GM13976 (cell line): ENCODE measurements at regions not wholly inside any gene's neighbourhood (a gene's known extent, or its start where the extent isn't known, plus 50 kb on each side); places are given as distances from the start of the nearest gene placed in this dataset.

ENCODE experiments used
- DNase-seq: peaks from one replicate; pipeline ENCODE4 v3.0.0; 2012; ENCODE audit warnings: low spot score
- in situ Hi-C: fragments of 300-500 bp; cut with MboI; formaldehyde crosslinking; loops from one replicate; pipeline ENCODE4 v1.12.0; 2022; ENCODE audit warnings: low sequenced_read_pairs, mixed read lengths, inconsistent platforms; ENCODE audit not compliant: unreplicated experiment
- TF ChIP-seq, protein P1 (sequence below): IDR thresholded peaks from 2 replicates; pipeline ENCODE4 v1.5.1; 2012; ENCODE audit warnings: borderline replicate concordance, mild to moderate bottlenecking; ENCODE audit not compliant: insufficient read depth; ENCODE audit errors: extremely low read depth, missing control alignments, control extremely low read depth

DNA sequence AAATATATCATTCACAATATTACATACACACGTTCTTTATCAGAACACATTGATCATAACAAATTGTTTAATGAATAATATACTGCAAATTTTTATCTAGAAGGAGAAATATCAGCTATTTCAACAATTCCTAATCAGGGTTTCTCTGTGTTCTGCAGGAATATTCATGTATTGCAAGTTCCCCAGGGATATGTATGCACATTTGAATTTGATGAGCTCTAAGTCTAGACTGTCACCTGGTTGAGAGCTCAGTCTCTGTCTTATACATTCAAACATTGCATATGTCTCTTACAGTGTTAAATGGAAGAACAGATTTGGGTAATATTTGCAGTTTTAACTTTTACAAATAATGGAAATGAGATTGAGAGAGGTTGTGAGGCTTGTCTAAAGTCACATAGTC lies 829.7 kb downstream of the CDH11 start:
- in situ Hi-C loops: no loop called here
- no peak for DNase-seq
- TF ChIP-seq, protein P1, sequence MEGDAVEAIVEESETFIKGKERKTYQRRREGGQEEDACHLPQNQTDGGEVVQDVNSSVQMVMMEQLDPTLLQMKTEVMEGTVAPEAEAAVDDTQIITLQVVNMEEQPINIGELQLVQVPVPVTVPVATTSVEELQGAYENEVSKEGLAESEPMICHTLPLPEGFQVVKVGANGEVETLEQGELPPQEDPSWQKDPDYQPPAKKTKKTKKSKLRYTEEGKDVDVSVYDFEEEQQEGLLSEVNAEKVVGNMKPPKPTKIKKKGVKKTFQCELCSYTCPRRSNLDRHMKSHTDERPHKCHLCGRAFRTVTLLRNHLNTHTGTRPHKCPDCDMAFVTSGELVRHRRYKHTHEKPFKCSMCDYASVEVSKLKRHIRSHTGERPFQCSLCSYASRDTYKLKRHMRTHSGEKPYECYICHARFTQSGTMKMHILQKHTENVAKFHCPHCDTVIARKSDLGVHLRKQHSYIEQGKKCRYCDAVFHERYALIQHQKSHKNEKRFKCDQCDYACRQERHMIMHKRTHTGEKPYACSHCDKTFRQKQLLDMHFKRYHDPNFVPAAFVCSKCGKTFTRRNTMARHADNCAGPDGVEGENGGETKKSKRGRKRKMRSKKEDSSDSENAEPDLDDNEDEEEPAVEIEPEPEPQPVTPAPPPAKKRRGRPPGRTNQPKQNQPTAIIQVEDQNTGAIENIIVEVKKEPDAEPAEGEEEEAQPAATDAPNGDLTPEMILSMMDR: no peak

DNA sequence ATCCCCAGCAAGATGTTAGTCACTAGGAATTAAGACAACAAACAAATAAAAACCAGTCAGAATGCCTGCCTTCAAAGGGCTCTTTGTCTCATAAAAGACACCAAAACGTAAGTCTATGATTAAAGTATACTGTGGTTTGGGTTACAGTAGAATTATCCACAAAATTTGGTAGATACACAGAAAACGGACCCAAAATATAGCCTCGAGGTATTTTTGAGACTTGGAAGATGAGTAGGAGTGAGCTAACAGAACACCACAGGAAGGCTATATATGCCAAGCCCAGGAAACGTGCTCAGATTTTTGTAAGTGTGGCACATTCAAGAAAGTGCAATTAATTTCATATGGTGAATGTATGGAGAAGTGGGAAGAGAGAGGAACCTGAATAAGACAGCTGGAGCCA lies 831.4 kb downstream of the CDH11 start:
- TF ChIP-seq, protein P1: no peak
- in situ Hi-C loops: no loop called here
- no peak for DNase-seq

DNA sequence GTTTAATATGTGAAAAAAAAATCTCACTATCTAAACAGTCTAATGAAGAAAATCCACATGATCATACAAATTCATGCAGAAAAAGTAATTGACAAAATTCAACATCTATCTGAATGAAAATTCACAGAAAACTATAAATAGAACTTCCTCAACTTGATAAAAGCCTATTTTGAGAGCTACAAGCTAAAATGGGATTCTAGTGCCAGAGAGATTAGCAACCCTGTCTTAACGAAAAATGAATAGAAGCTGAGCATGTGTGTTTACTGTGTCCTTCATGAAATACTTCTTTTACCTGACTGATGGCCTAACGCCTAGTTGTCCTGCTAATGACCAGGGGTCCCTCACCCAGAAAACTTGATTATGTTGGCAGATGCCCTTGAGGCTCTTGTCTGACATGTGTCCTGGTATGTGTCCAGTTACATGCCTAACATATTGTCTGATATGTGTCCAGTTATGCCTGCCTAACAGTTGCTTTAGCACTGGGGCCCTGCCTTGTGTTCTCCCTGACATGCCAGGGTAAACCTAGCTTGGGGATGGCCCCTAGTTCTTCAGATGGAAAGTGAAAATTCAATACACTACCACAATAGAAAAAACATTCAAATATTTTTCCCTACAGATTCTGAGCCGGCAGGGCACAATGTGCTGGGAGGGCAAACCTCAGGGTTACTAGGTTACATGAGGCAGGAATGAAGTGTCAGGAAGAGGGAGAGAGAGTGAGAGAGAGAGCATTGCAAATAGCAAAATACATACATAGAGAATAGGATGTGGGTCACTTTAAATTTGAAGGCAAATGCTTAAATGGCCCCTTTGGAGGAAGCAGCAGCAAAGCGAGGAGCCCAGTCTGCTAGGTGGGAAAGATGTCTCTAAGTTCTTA lies 834.0 kb downstream of the CDH11 start:
- in situ Hi-C loops: no loop called here
- DNase-seq: no peak
- TF ChIP-seq, protein P1: no peak

DNA sequence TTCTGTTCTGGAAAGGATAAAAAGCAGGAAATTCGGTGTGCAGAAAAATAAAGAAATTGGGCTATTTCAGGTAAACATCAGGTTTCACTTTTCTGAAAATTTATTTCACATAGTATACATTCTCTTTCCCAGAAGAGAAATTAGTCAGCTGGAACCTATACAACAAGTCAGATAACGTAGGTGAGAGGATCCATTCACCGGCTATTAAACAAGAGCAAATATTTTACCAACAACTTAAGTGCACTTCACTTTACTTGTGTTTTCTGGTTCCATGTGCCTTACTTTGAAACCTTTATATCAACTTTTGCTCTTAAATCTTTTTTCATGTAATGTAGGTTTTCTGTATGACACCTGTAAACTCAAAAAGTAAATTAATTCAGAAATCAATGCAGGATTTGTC lies 839.7 kb downstream of the CDH11 start:
- no peak for DNase-seq
- TF ChIP-seq, protein P1: no peak
- in situ Hi-C loops: no loop called here

DNA sequence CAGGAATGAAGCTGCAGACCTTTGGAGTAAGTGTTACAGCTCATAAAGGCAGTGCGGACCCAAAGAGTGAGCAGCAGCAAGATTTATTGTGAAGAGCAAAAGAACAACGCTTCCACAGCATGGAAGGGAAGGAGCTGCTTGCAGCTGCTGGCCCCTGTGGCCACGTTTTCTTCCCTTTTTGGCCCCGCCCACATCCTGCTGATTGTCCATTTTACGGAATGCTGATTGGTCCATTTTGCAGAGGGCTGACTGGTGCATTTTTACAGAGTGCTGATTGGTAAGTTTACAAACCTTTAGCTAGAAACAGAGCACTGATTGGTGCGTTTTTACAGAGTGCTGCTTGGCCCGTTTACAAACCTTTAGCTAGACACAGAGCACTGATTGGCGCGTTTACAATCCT lies 841.5 kb downstream of the CDH11 start:
- DNase-seq: no peak
- in situ Hi-C loops: no loop called here
- TF ChIP-seq, protein P1: no peak

DNA sequence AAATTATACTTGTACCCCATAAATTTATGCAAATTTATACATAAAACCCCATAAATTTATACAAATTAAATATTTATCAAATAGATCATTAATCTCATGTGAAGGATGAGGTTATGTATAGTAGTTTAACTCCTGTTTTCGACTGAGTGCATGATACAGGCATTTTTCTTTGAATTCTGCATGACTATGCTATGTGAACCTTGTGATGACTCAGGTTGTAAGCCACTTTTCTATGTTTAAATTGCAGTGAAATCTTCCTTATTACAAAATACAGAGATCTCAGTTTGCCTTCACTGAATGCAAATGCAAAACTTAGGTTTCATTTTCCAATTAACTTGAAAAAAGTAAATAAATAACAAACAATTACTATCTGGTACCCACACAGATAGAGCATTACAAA lies 843.7 kb downstream of the CDH11 start:
- TF ChIP-seq, protein P1: no peak
- no peak for DNase-seq
- in situ Hi-C loops: no loop called here

DNA sequence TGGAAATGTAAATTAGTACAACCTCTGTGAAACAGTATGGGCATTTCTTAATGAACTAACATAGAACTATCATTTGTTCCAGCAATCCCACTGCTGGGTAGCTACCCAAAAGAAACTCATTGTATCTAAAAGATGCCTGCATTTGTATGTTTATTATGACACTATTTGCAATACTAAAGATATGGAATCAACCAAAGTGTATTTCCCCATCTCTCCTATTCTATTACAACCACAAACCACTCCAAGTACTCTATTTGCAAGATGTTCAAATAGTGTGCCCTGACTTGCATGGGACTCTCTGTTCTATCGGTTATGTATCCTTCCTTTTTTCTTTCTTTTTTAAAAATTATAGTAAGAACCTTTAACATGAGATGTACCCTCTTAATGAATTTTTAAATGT lies 845.2 kb downstream of the CDH11 start:
- no peak for DNase-seq
- in situ Hi-C loops: no loop called here
- TF ChIP-seq, protein P1: no peak
